IPS-NIHi7 (cell line): ENCODE measurements at regions not wholly inside any gene's neighbourhood (a gene's known extent, or its start where the extent isn't known, plus 50 kb on each side); places are given as distances from the start of the nearest gene placed in this dataset.
"Not testable (repeated sequence)": the region's sequence is repeated elsewhere in the genome, so short reads cannot be mapped to it uniquely, and the experiment has no call there.

Experiments used
- DNase-seq: peaks from one replicate; pipeline ENCODE4 v3.0.0; 2012; ENCODE audit warnings: mixed read lengths; ENCODE audit errors: extremely low spot score

- no peak for DNase-seq
Observed at GRCh38 chr21:14754682-14755081, 208.6 kb upstream of the SAMSN1 start.

- no peak for DNase-seq
Observed at GRCh38 chr21:14754259-14754604, 208.1 kb upstream of the SAMSN1 start.

GRCh38 chr21:14753466-14754258, 207.5 kb upstream of the SAMSN1 start:
- no peak for DNase-seq

GRCh38 chr21:14753069-14753465, 207.0 kb upstream of the SAMSN1 start:
- DNase-seq, result no peak

GRCh38 chr21:14752345-14752909, 206.3 kb upstream of the SAMSN1 start:
- DNase-seq, result no peak

- no peak for DNase-seq
Observed at GRCh38 chr21:14751602-14752344, 205.7 kb upstream of the SAMSN1 start.

- no peak for DNase-seq
Observed at GRCh38 chr21:14751011-14751410, 204.9 kb upstream of the SAMSN1 start.

GRCh38 chr21:14750041-14750440, 203.9 kb upstream of the SAMSN1 start:
- no peak for DNase-seq

- no peak for DNase-seq
Observed at GRCh38 chr21:14748662-14749061, 202.5 kb upstream of the SAMSN1 start.

GRCh38 chr21:14744368-14744767, 198.3 kb upstream of the SAMSN1 start:
- DNase-seq, result no peak

- no peak for DNase-seq
Observed at GRCh38 chr21:14742119-14742518, 196.0 kb upstream of the SAMSN1 start.

- no peak for DNase-seq
Observed at GRCh38 chr21:14741256-14741655, 195.1 kb upstream of the SAMSN1 start.

- DNase-seq, result no peak
Observed at GRCh38 chr21:14740692-14741091, 194.6 kb upstream of the SAMSN1 start.

GRCh38 chr21:14740116-14740515, 194.0 kb upstream of the SAMSN1 start:
- DNase-seq, result no peak

- no peak for DNase-seq
Observed at GRCh38 chr21:14739590-14739989, 193.5 kb upstream of the SAMSN1 start.

- DNase-seq, result not testable (repeated sequence)
Observed at GRCh38 chr21:14738576-14738975, 192.5 kb upstream of the SAMSN1 start.

GRCh38 chr21:14737922-14738321, 191.8 kb upstream of the SAMSN1 start:
- DNase-seq, result peak; percentile 33

- DNase-seq, result no peak
Observed at GRCh38 chr21:14737284-14737691, 191.2 kb upstream of the SAMSN1 start.

GRCh38 chr21:14736672-14737071, 190.6 kb upstream of the SAMSN1 start:
- DNase-seq, result no peak

GRCh38 chr21:14736162-14736561, 190.0 kb upstream of the SAMSN1 start:
- no peak for DNase-seq

GRCh38 chr21:14734833-14735232, 188.7 kb upstream of the SAMSN1 start:
- no peak for DNase-seq

GRCh38 chr21:14734191-14734590, 188.1 kb upstream of the SAMSN1 start:
- no peak for DNase-seq

GRCh38 chr21:14725219-14725618, 179.1 kb upstream of the SAMSN1 start:
- no peak for DNase-seq
